Gastrocnemius medialis (tissue), 4 donors: ENCODE measurements at regions not wholly inside any gene's neighbourhood (a gene's known extent, or its start where the extent isn't known, plus 50 kb on each side); places are given as distances from the start of the nearest gene placed in this dataset.

Source experiments
- CTCF ChIP-seq, 5 experiments: fragments of 450-650 bp in 3 of 5; fragments of 200-600 bp in 2 of 5; sonication (generic) in 2 of 5; IDR thresholded peaks in 4 of 5; conservative IDR thresholded peaks in 1 of 5; 1 replicate in 4 of 5; 2 replicates in 1 of 5; pipeline ENCODE4 v1.5.1; 2016 to 2019; ENCODE audit warnings: antibody characterized with exemption in 5 of 5, mild to moderate bottlenecking in 3 of 5, moderate library complexity in 3 of 5
- POLR2A ChIP-seq, 2 donors: fragments of 450-650 bp; IDR thresholded peaks; one replicate each; pipeline ENCODE4 v1.6.1; 2017; ENCODE audit warnings: antibody characterized with exemption in 2 of 2, mild to moderate bottlenecking in 2 of 2, moderate library complexity in 2 of 2

DNA sequence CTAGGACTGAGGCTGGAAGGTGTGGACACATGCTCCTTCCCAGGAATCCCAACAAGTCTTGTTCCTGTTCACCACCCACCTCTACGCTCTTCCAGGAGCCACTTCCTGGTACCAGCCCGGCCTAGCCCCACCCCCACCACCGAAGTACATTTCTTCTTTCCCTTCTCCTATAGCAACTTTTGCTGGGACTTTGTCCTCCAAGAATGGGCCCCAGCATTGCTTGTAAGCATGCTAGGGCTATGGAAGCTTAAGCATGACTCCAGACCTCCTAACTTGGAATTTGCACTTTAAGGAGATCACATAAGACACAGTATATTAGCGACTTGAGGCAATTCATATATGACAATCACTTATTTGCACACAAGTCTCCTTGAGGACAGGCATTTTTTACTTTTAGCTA, 462.0 kb upstream of the ARID1B start:
- TF ChIP-seq CTCF (IDR thresholded peaks at IDR 0.05 in 4 of 5, conservative IDR thresholded peaks at IDR 0.05 in 1 of 5) (no peak), POLR2A (IDR thresholded peaks at IDR 0.05) (no peak)
